ENCODE measurements at regions not wholly inside any gene's neighbourhood (a gene's known extent, or its start where the extent isn't known, plus 50 kb on each side); places are given as distances from the start of the nearest gene placed in this dataset.

GRCh38 chr5:172588380-172588779, 52.7 kb upstream of the NEURL1B start:
- no peak for DNase-seq (ENCODE audit: low spot score)

- no peak for DNase-seq (ENCODE audit: low spot score)
These were observed 54.0 kb upstream of the NEURL1B start for GRCh38 chr5:172587061-172587405.

GRCh38 chr5:172586125-172587060, 54.7 kb upstream of the NEURL1B start:
- no peak for DNase-seq (ENCODE audit: low spot score)

- DNase-seq (ENCODE audit: low spot score): no peak
These were observed 55.9 kb upstream of the NEURL1B start for GRCh38 chr5:172585114-172585513.

GRCh38 chr5:172584638-172585037, 56.4 kb upstream of the NEURL1B start:
- DNase-seq (ENCODE audit: low spot score): no peak

- no peak for DNase-seq (ENCODE audit: low spot score)
These were observed 57.0 kb upstream of the NEURL1B start for GRCh38 chr5:172583931-172584511.

- no peak for DNase-seq (ENCODE audit: low spot score)
These were observed 58.1 kb upstream of the NEURL1B start for GRCh38 chr5:172582940-172583339.

- DNase-seq (ENCODE audit: low spot score): no peak
These were observed 59.7 kb upstream of the NEURL1B start for GRCh38 chr5:172581315-172581714.

GRCh38 chr5:172579403-172579990, 61.6 kb upstream of the NEURL1B start:
- no peak for DNase-seq (ENCODE audit: low spot score)

GRCh38 chr5:172577267-172577909, 63.7 kb upstream of the NEURL1B start:
- no peak for DNase-seq (ENCODE audit: low spot score)

GRCh38 chr5:172575816-172576545, 65.1 kb upstream of the NEURL1B start:
- no peak for DNase-seq (ENCODE audit: low spot score)

- no peak for DNase-seq (ENCODE audit: low spot score)
These were observed 65.6 kb upstream of the NEURL1B start for GRCh38 chr5:172575416-172575815.

GRCh38 chr5:172574871-172575223, 66.2 kb upstream of the NEURL1B start:
- no peak for DNase-seq (ENCODE audit: low spot score)

GRCh38 chr5:172573986-172574870, 66.8 kb upstream of the NEURL1B start:
- DNase-seq (ENCODE audit: low spot score): no peak

- no peak for DNase-seq (ENCODE audit: low spot score)
These were observed 67.8 kb upstream of the NEURL1B start for GRCh38 chr5:172573120-172573882.

- no peak for DNase-seq (ENCODE audit: low spot score)
These were observed 68.6 kb upstream of the NEURL1B start for GRCh38 chr5:172572440-172572839.

- no peak for DNase-seq (ENCODE audit: low spot score)
These were observed 69.2 kb upstream of the NEURL1B start for GRCh38 chr5:172571892-172572291.

- no peak for DNase-seq (ENCODE audit: low spot score)
These were observed 69.7 kb upstream of the NEURL1B start for GRCh38 chr5:172571413-172571812.

GRCh38 chr5:172570594-172571334, 70.3 kb upstream of the NEURL1B start:
- no peak for DNase-seq (ENCODE audit: low spot score)
